Skin epidermis (tissue), 12 donors: ENCODE measurements at regions not wholly inside any gene's neighbourhood (a gene's known extent, or its start where the extent isn't known, plus 50 kb on each side); places are given as distances from the start of the nearest gene placed in this dataset.

ENCODE experiments used
- H3K27ac ChIP-seq, 21 experiments: fragments of 200-600 bp; sonication (generic) in 11 of 21; one replicate each; pipeline ENCODE4 v1.5.0; 2020; ENCODE audit warnings: mild to moderate bottlenecking in 3 of 21, inconsistent platforms in 2 of 21, moderate library complexity in 2 of 21
- H3K4me3 ChIP-seq, 7 experiments: fragments of 200-600 bp; sonication (generic) in 2 of 7; one replicate each; pipeline ENCODE4 v1.5.0; 2020; ENCODE audit warnings: inconsistent platforms in 2 of 7, mild to moderate bottlenecking in 2 of 7, moderate library complexity in 1 of 7

DNA sequence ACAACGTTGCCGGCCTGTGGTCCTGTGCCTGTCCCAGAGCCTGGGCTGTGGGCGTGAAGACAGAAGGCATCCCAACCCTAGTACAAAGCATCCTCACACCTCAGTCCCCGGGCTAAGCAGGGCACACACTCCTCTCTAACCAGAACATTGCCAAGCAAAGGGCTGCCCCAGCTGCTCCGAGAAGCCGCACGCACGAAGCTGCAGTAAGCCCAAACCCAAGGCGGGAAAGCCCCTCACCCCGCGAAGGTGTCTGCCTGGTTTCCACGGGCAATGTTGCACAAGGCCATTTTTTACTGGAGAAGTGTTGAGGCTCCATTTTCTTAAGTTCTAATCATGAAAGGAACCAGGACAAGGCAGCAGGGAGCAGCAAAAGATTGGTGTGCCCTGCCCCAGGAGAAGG is 519.0 kb downstream of the NPHP4 start:
- no peak overlapping the region for H3K27ac ChIP-seq
- H3K4me3 ChIP-seq, result no peak overlapping the region

DNA sequence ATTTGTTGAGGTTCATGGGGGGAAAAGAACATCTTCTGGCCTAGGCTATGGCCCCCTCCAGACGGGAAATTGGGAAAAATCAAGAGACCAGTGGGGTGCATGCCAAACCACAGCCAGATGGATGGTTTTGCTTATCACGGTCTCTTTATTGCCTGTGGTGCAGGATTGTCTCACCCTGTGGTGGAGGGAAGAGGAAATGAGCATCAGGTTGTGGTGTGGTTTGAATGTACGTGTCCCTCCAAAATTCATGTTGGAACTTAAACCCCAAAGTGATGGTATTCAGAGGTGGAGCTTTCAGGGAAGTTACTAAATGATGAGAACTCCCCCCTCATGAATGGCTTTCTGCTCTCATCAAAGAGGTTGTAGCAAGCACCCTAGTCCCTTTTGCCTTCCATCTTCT is 525.7 kb downstream of the NPHP4 start:
- no peak overlapping the region for H3K27ac ChIP-seq
- H3K4me3 ChIP-seq, result no peak overlapping the region

DNA sequence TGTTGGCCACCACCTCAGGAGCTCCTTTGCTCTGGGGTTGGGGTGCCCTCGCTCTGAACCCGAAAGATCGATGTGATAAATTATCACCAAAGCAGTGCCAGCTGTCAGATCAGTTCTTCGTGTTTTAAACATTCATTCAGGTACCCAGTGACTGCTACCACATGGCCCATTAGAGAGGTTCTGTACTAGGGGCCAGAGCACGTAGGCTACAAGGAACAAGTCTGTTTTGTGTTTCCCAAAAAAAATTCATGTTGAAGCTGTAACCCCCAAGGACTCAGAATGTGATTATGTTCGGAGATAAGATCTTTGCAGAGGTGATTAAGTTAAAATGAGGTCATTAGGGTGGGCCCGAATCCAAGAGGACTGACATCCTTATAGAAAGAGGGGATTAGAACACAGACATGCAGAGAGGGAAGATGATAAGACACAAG is 526.9 kb downstream of the NPHP4 start:
- Histone ChIP-seq H3K27ac (no peak overlapping the region), H3K4me3 (no peak overlapping the region)

DNA sequence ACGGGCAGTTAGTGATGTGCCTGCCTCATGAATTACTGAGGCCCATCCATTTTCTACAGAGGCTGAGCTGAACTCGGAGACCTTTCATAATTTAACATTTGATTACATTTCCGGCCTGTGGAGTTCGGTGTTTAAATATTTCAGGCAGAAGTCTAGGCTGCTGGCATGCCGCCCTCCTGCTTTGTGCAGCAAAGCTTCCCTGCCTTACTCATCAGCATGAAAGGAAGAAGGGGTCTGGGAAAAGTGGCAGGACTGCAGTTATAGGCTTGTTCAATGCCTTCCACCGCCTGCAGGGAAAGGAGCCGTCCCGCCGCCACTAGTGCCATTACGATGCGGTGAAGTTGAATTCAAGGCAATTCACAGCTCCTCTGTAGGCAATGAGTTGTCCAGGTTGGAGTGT is 527.9 kb downstream of the NPHP4 start:
- H3K4me3 ChIP-seq, result no peak overlapping the region
- no peak overlapping the region for H3K27ac ChIP-seq

DNA sequence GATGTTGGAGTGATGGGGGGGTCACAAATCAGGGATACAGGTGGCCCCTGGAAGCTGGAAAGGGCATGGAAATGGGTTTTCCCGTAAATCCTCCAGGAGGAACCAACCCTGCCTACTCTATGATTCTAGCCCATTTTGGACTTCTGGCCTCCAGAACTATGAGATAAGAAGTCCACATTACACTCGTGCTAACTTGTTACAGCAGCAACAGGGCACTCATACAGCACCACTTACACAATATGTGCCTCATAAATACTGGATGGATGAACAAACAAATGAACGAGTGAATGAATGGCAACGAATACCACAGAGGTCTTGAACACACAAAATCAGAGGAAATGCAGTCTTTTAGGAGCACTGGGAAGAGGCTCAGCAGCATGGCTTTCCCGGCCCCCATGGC is 531.3 kb downstream of the NPHP4 start:
- no peak overlapping the region for H3K27ac ChIP-seq

DNA sequence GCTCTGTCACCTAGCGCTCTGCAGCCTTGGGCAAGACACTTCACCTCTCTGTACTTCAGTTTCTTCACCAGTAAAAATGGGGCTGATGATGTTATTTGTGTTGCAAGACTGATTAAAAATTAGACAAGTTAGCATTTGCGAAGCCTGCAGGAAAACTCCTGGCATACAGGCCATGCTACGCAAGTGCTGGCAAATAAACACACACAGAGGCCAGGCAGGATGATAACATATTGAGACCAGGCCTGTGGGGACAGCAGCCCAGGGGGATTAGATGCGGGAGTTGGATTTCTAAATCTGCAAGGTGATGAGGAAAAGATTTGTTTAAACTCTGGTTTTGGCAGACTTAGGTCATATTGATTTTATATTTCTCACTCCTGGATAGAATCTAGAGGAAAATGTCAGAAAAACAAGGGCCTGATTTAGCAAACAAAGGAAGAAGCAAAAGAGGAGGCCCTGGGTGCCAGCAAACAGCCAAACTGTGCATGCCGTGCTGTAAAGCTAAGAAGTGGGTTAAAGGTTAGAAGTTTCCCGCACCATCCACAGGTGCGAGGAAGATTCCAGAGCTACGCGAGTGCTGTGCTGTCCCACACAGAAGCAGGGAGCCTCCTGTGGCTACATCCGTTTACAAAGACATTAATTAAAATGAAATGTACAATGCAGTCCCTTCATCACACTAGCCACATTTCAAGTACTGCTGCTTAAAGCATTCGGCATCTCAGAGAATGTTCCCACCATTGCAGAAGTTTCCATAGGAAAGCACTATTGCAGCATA is 532.2 kb downstream of the NPHP4 start:
- no peak overlapping the region for H3K4me3 ChIP-seq
- no peak overlapping the region for H3K27ac ChIP-seq

More for the DNA sequence above, 531.3 kb downstream of the NPHP4 start:
- H3K4me3 ChIP-seq, result no peak overlapping the region

DNA sequence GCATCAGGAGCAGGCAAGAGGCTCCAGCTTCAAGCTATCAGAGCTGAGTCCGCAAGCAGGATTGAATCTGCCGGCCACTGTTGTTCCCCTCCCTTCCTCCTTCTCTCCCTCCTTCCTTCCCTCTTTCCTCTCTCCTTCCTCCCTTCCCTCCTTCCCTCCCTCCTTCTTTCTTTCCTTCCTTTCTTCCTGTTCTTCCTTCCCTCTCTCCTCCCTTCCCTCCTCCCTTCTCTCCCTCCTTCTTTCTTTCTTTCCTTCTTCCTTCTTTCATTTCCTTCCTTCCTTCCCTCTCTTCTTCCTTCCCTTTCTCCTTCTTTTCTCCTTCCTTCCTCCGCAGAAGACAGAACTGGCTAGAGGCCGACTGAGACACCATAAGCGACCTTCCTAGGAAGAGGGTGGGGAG is 534.0 kb downstream of the NPHP4 start:
- no peak overlapping the region for H3K27ac ChIP-seq
- no peak overlapping the region for H3K4me3 ChIP-seq

DNA sequence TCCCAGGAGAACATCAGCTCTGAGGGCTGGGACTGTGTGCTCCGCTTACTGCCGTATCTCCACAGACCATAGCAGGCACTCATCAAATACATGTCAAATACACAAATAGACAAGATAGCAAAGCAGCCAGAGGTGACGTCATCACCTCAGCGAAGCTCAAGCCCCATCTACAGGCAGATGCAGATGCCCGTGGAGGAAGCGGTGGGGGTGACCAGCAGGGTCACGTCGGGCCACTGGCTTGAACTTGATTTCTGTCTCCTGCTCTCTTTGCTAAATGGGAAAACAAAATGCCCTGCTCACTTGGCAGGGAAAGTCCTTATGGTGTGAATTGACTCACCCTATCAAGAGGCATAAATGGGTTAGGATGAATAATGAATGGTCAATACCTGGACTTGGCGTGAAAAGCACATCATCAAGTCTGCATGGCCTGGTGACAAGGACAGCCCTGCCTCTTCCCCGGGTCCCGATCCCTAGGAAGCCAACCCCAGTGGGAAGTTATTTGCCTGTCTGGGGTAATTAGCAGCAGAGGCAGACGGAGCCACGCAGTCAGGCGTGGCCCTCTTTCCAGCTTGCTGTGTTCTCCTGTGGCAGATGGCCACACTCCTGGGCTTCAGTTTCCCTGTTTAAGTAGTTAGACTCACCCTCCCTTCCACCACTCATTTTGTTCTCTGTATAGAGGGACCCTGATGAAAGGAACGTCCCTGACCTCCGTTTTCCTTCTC is 536.0 kb downstream of the NPHP4 start:
- H3K4me3 ChIP-seq, result no peak overlapping the region
- H3K27ac ChIP-seq, result no peak overlapping the region

DNA sequence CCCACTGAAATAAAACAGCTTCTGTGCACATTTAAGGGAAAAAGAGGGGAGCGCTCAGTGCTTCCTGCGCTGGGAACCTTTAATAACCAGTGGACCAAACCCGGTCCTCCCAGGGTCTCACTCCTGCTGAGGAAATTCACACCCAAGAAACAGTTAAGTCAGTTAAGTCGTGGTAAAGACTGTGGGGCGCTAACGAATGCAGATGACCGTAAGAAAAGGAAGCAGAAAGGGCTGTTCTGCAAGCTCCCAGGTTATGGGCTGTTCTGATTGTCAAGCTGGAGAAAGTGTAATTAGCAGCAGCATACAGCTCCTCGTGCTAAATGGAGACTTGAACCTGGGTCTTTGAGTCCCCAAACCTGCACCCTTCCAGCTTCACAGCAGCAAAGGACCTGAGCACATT is 536.6 kb downstream of the NPHP4 start:
- no peak overlapping the region for H3K4me3 ChIP-seq
- no peak overlapping the region for H3K27ac ChIP-seq

DNA sequence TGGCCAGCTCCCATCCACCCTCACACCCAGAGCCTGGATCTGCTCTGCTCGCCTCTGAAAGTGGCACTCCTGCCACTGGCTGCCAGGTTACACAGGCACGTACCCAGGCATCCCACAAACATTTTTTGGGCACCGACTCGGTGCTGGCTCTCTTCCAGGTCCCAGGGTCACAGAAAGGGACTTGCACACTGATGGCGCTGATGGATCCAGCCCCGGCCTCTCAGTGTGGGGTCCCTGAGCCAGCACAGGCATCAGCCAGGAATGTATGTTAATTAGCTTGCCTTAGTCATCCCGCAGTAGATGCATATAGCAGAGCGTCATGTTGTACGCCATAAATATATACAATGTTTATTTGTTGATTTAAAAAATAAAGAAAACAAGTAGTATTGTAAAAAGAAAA is 537.2 kb downstream of the NPHP4 start:
- no peak overlapping the region for H3K27ac ChIP-seq
- H3K4me3 ChIP-seq, result no peak overlapping the region

DNA sequence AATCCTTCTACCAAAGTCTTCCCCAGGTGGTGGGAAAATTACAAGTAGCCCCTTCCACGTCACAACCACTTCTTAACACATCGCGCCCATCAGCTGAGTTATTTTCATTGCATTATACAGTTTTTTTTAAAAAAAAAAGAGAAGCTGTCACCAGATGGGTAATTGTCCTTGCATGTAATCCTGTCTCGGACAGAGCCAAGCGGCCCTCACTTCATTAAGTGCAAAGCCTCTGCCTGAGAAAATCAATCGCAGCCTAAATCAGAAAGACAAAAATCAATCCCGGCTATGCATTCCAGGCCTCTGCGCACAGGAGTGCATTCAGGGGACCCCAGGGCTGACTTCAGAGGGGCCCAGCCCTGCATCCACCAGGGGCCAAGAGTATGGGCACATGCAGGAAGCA is 538.9 kb downstream of the NPHP4 start:
- Histone ChIP-seq H3K4me3 (no peak overlapping the region), H3K27ac (no peak overlapping the region)

DNA sequence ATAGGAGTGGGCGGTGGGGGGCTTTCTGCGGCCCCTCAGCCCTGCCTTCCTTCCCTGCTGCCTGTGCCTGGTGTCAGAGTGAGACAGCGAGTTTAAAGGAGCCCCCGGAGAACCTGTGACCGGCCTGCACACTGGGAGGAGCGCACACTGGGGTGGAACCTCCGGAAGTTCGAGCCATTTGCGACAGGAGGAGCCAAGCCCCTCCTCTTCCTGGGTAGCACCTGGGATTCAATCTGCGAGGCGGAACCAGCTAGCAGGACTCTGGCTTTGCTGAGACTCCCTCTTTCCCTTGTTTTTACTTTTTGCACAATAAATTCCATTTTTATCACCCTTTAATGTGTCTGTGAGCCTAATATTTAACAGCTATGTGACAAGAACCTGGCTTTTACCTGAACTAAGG is 540.6 kb downstream of the NPHP4 start:
- Histone ChIP-seq H3K27ac (no peak overlapping the region), H3K4me3 (no peak overlapping the region)

DNA sequence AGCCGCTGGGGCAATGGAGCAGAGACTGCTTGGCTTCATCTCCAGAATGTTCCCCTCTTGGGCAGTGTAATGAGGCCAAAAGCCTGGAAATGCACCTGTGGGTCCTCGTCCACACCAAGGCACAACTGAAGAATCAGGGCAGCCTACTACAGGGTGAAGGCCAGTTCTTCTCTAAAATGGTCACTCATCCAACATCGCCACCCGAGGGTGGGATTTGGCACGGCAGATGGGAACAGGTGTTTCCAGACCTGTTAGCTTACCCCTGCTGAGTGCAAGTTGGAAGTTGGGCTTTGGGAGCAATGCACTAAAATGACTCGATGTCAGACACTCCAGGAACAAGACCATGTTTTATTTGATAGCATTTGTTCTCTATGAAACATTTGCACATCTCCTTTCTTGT is 543.7 kb downstream of the NPHP4 start:
- no peak overlapping the region for H3K27ac ChIP-seq
- no peak overlapping the region for H3K4me3 ChIP-seq

DNA sequence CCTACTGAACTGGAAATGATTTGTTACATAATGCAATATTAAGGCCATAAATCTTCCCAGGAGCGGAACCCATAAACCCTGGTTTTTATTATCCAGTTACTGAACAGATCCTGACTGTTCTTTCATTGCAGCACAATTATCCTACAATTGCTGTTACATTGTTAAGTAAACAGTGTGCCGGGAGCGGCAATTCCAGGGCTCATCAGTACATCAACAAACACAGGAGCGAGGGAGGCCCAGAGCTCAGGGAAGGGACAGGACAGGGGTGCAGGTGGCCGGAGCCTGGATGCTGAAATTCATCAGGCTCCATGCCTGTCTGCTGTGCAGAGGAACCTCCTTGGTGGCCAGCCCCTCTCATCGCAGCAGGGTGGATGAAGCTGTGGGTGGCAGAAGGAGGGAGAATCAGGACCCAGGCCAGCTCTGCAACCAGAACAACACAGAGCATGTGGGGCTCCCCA is 544.7 kb downstream of the NPHP4 start:
- Histone ChIP-seq H3K4me3 (no peak overlapping the region), H3K27ac (no peak overlapping the region)

DNA sequence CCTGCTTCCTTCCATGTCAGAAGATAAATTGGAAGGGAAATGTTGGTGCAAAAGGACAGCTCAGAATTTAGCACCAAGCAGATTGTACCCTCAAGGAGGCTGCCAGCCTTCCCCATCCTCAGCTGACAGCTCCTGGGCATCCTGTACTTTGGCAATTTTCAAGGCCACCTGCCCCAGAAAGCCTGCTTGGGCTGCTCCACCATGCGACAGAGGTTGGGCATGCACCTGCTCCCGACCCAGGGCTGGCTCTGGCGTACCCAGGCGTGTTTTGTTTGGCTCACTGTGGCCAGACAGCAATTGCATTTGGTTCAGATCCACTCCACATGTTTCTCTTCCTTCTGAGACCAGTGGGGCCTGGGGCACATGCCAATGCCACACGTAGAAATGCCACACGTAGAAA is 547.8 kb downstream of the NPHP4 start:
- H3K4me3 ChIP-seq, result no peak overlapping the region

DNA sequence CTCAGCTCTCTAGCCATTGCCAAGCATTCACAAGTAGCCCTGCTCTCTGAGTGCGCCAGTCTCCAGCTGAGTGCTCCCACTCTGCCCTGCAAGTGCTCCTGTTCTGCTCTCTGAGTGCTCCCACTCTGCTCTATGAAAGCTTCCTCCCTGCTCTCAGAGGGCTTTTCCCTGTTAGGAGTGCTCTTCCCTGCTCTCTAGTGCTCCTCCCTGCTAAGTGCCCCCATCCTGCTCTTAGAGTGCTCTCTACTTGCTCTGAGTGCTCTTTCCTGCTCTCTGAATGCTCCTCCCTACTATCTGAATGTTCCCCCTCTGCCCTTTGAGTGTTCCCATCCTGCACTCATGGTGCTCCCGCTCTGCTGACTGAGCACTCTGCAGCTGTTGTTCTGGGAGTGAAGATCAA is 555.4 kb downstream of the NPHP4 start:
- H3K27ac ChIP-seq, result no peak overlapping the region
- no peak overlapping the region for H3K4me3 ChIP-seq

More for the DNA sequence above, 547.8 kb downstream of the NPHP4 start:
- no peak overlapping the region for H3K27ac ChIP-seq

DNA sequence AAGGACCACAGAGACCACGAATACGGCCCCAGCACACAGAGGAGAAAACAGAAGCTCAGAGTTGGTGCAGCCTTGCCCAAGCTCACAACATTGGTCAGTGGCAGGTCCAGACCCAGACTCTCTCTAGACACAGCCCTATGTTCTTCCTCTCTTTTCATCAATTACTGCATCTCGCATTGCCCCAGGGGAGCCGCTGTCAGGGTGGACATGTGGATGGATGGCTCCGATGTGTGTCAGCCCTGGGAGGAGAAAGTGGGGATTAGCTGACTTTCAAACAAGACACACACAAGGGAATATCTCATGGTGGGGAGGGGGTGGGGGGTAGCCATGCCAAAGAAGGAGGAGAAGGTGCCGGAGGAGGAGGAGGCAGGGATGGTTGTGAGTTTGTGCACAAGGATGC is 556.8 kb downstream of the NPHP4 start:
- H3K4me3 ChIP-seq, result no peak overlapping the region
- H3K27ac ChIP-seq, result no peak overlapping the region

DNA sequence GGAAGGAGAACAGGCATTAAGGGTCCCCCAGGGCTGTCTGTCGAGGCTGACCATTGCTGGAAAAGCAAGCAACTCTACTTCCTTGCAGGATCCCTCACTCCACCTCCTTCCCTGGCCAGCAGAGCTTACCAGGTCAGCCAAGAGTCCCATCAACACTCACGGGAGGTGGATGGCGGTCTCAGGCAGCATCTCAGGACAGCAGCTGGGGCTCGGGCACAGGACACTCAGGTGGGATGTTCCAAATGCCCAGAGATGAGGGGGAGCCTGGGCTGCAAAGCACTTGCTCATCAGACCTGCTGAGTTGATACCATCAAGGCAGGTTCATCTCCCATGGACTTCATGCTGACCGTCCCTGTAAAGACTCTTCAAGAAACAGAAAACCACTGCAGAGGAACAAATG is 559.8 kb downstream of the NPHP4 start:
- Histone ChIP-seq H3K27ac (no peak overlapping the region), H3K4me3 (no peak overlapping the region)

DNA sequence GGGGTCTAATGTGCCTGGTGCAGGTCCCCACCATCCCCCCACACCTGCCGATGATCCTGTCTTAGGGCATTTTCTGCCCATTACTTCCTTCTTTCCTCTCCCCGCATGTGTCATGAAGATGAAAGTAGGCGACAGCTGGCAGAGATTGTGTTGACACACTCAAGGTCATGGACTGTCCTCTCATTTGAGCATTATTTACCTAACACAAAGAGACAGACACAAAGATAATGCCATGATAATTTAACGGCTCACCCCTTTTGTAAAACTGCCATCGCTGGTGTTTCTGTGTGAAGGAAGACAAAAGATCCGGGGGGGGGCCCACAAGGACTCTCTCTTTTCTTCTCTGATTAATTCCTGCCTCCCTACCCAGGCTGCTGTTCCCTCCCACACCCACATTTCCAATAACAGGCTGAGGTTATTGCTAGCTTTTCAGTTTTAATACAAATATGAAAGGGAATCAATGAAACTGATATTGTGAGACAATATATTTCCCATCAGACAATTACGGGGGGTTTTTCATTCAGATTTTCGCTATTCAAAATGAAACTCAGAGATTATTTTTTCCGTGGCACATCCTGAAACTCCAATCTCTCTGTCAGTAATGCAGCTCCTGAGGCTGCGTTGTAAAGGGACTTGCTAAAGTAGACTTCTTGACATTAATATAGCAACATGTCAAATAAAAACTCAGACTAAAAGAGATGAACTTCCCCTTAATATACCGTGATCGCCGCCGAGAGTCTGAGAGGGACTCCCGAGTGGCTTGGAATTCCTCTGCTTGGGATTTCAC is 561.1 kb downstream of the NPHP4 start:
- H3K27ac ChIP-seq, result no peak overlapping the region

DNA sequence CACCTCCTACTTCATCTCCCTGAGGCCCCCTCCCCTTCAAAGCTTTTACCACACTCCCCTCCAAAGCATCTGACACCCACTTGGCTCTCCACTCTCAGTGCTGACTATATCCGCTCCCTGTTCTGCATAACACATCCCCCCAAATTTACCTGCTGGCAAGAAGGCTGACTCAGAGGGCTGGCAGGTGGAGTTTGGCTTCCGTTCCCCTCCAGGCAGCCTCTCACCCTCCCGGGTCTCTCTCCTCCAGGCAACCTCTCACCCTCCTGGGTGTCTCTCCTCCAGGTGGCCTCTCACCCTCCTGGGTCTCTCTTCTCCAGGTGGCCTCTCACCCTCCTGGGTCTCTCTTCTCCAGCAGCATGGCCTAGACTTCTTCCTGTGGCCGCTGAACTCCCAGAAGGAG is 562.1 kb downstream of the NPHP4 start:
- Histone ChIP-seq H3K4me3 (no peak overlapping the region), H3K27ac (no peak overlapping the region)

More for the DNA sequence above, 561.1 kb downstream of the NPHP4 start:
- H3K4me3 ChIP-seq, result no peak overlapping the region

DNA sequence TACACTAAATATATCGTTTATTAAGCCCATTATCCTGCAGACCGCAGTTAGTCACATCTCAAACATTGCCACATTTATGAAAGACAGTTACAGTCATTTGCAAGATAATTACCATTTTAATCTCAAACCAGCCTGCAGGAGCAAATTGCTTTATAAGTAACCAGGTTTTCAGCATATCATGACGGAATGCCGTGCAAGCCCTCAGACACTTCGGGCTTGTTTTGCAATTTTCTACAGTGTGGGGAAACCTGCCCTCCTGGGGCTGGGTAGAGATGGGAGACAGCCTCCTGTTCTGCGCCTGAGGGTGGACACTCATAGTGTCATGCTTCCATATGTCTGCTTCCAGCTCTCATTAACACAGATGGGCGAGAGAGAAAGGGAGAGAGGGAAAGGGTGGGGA is 563.9 kb downstream of the NPHP4 start:
- Histone ChIP-seq H3K27ac (no peak overlapping the region), H3K4me3 (no peak overlapping the region)
